A673 (cell line): ENCODE measurements at regions not wholly inside any gene's neighbourhood (a gene's known extent, or its start where the extent isn't known, plus 50 kb on each side); places are given as distances from the start of the nearest gene placed in this dataset.

Experiments
- CTCF ChIP-seq: fragments of 300-800, 200-600 bp; sonication (generic); conservative IDR thresholded peaks from 2 replicates; pipeline ENCODE4 v1.5.1; 2017; ENCODE audit warnings: low read depth, mild to moderate bottlenecking, antibody characterized with exemption, low read length, moderate library complexity, mixed read lengths
- EZH2 ChIP-seq: fragments of 200-600 bp; sonication (generic); IDR thresholded peaks from 2 replicates; pipeline ENCODE4 v1.6.1; 2017; ENCODE audit warnings: borderline replicate concordance, low read depth, mild to moderate bottlenecking, mixed read lengths, antibody characterized with exemption, low read length; ENCODE audit not compliant: poor library complexity, severe bottlenecking

DNA sequence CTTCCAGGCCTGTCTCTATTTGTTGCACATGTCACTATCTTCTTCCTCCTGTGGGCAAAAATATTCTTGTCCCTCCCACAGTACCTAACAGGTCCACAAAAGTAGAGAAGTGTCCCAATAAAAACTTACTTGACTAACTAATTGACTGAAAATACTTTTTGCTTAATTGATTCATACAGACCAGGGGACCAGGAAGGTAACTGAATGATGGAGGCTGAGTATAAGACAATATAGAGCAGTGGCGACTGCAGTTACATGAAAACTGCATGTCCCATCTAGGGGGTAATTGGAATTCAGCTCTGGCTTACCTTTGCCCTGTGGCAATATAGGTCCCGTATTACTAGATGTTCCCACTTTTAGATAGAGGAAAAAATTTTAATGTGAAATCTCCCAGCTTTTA lies 112.9 kb upstream of the CREB1 start:
- TF ChIP-seq CTCF (no peak), EZH2 (no peak)
